ENCODE measurements at regions not wholly inside any gene's neighbourhood (a gene's known extent, or its start where the extent isn't known, plus 50 kb on each side); places are given as distances from the start of the nearest gene placed in this dataset.

DNA sequence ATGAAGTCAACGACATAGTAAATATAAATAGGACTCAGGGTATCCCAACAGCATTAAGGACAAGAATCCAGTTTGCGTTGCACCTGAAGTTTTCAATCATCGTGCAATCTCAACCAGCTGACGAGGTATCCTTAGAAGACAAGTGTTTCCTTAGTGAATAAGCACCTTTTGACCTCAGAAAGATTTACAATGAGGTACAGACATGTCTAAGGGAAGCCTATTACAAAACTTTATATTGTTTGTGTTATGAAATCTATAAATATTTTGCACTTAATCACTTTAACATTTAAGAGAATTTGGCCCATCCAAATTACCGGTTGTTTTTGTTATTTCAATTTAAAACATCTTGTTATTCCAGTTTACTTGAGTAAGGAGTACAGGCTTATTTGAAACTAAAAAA is 64.9 kb upstream of the PRICKLE2 start:
- no peak for DNase-seq (ENCODE audit: low spot score, unreplicated experiment)
- Mint-ChIP-seq H3K36me3 (ENCODE audit: insufficient read depth) (no peaks in the 10 kb centered on the region), H3K27me3 (no peaks in the 10 kb centered on the region), H3K9me3 (ENCODE audit: low read depth) (no peaks in the 10 kb centered on the region), H3K27ac (no peak overlapping the region), H3K4me1 (ENCODE audit: low read depth) (peaks cover 2% of the 10 kb centered on the region), H3K4me3 (ENCODE audit: low read depth) (no peak overlapping the region)
- TF ChIP-seq CTCF (IDR thresholded peaks at IDR 0.05; ENCODE audit: unreplicated experiment), result no peak

DNA sequence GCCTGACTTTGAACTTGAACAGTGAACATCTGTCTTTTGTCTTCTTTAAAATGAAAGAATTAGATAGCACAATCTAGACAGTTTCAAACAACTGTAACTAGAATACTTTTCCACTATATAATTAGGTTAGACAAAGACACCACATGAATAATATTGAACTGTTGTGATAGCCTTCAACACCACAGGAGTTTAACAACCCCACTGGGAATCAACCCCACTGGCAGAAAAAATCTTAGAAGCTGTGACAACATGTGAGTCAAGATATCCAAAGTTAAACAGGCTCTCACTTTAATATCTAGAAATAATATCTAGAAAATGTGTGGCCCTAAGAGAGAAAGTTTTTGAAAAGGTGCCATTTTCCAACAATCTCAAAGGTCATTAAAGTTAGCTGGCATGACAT is 64.4 kb upstream of the PRICKLE2 start:
- H3K36me3 Mint-ChIP-seq (ENCODE audit: insufficient read depth), result no peaks in the 10 kb centered on the region
- no peak for TF ChIP-seq CTCF (IDR thresholded peaks at IDR 0.05; ENCODE audit: unreplicated experiment)
- no peak for DNase-seq (ENCODE audit: low spot score, unreplicated experiment)
- H3K4me1 Mint-ChIP-seq (ENCODE audit: low read depth), result peaks cover 2% of the 10 kb centered on the region
- H3K4me3 Mint-ChIP-seq (ENCODE audit: low read depth), result no peak overlapping the region
- no peaks in the 10 kb centered on the region for H3K27me3 Mint-ChIP-seq
- no peak overlapping the region for H3K27ac Mint-ChIP-seq
- H3K9me3 Mint-ChIP-seq (ENCODE audit: low read depth), result no peaks in the 10 kb centered on the region

- TF ChIP-seq CTCF (IDR thresholded peaks at IDR 0.05; ENCODE audit: unreplicated experiment), result no peak
- Mint-ChIP-seq H3K9me3 (ENCODE audit: low read depth) (no peaks in the 10 kb centered on the region), H3K27me3 (no peaks in the 10 kb centered on the region), H3K27ac (peak overlapping the region; percentile 7), H3K36me3 (ENCODE audit: insufficient read depth) (no peaks in the 10 kb centered on the region), H3K4me1 (ENCODE audit: low read depth) (no peaks in the 10 kb centered on the region), H3K4me3 (ENCODE audit: low read depth) (no peak overlapping the region)
- no peak for DNase-seq (ENCODE audit: low spot score, unreplicated experiment)
Measured at GRCh38 chr3:64278625-64279024, 53.4 kb upstream of the PRICKLE2 start.

GRCh38 chr3:64276131-64276530 is 50.9 kb upstream of the PRICKLE2 start:
- H3K9me3 Mint-ChIP-seq (ENCODE audit: low read depth), result peaks cover under 1% of the 10 kb centered on the region

More at GRCh38 chr3:64276131-64276530, 50.9 kb upstream of the PRICKLE2 start:
- DNase-seq (ENCODE audit: low spot score, unreplicated experiment), result no peak
- Mint-ChIP-seq H3K27ac (no peak overlapping the region), H3K4me1 (ENCODE audit: low read depth) (no peaks in the 10 kb centered on the region), H3K36me3 (ENCODE audit: insufficient read depth) (no peaks in the 10 kb centered on the region), H3K27me3 (no peaks in the 10 kb centered on the region), H3K4me3 (ENCODE audit: low read depth) (no peak overlapping the region)
- no peak for TF ChIP-seq CTCF (IDR thresholded peaks at IDR 0.05; ENCODE audit: unreplicated experiment)

All from progenitor cell of endocrine pancreas (in vitro differentiated cells).